IPS DF 6.9 (cell line): ENCODE measurements at regions not wholly inside any gene's neighbourhood (a gene's known extent, or its start where the extent isn't known, plus 50 kb on each side); places are given as distances from the start of the nearest gene placed in this dataset.

Experiments used
- DNase-seq: peaks from one replicate; pipeline ENCODE4 v3.0.0-alpha.2; 2013; ENCODE audit warnings: low read depth, low spot score
- H3K27ac ChIP-seq: one replicate; pipeline ENCODE4 v1.5.1; 2013; ENCODE audit warnings: low read length, control low read depth
- H3K27me3 ChIP-seq: 2 replicates; pipeline ENCODE4 v1.6.1; 2013; ENCODE audit warnings: mild to moderate bottlenecking, low read length; ENCODE audit not compliant: control insufficient read depth, insufficient read depth
- H3K36me3 ChIP-seq: 2 replicates; pipeline ENCODE4 v1.6.1; 2013; ENCODE audit warnings: low read length; ENCODE audit not compliant: control insufficient read depth, insufficient read depth
- H3K4me1 ChIP-seq: 2 replicates; pipeline ENCODE4 v1.6.1; 2013; ENCODE audit warnings: low read length; ENCODE audit not compliant: control insufficient read depth, insufficient read depth
- H3K4me3 ChIP-seq: 2 replicates; pipeline ENCODE4 v1.5.1; 2013; ENCODE audit warnings: mild to moderate bottlenecking, low read length
- H3K9me3 ChIP-seq: 2 replicates; pipeline ENCODE4 v1.6.1; 2013; ENCODE audit warnings: low read length, inconsistent platforms; ENCODE audit not compliant: control insufficient read depth, insufficient read depth
- WGBS: extraction: QIAGEN DNeasy Blood & Tissue Kit; methylation state at CpG from one replicate; pipeline ENCODE4 v1.1.7; 2013; ENCODE audit warnings: mixed read lengths, missing lambda C conversion rate; ENCODE audit not compliant: insufficient read length, insufficient coverage; 5-methylcytosine and 5-hydroxymethylcytosine counted together

DNA sequence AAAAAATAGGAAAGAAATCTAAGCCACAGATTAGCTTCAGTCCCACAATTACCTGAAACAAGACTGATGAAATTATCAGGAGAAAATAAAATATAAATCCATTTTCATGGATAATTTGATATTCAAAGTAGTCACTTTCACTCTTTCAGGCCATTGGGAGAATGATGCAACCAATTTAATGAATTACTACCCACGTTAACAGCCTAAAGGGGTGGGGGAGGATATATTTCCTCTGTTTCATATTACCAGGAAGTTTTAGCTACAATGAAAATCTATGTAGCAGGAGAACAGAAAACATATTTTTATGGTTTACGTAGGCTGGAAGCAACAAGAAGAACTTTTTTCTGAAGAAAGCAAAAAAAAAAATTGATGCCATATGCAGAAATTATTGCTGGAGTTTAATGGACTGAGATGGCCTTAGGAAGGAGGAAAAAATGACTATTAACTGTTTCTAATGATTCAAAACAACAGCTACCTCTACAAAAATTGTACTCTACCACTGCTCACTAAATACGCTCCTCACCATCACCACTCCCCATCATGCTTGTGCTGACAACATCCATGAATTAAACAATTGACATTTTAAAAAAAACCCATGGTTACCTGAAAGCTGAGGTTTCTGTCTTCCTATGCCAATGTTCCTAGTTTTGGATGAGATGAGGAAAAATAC is 100.9 kb downstream of the CXXC4 start:
- H3K27me3 ChIP-seq: no peaks in the 10 kb centered on the region
- no peak overlapping the region for H3K27ac ChIP-seq
- H3K36me3 ChIP-seq: no peaks in the 10 kb centered on the region
- no CpG with 5 or more reads among the region's 3 CpGs for WGBS
- no peak overlapping the region for H3K4me3 ChIP-seq
- H3K4me1 ChIP-seq: no peaks in the 10 kb centered on the region
- H3K9me3 ChIP-seq: no peaks in the 10 kb centered on the region
- DNase-seq: no peak

- WGBS: no CpG with 5 or more reads among the region's 1 CpG
- Histone ChIP-seq H3K27ac (no peak overlapping the region), H3K4me1 (no peaks in the 10 kb centered on the region), H3K9me3 (no peaks in the 10 kb centered on the region), H3K27me3 (no peaks in the 10 kb centered on the region), H3K4me3 (no peak overlapping the region), H3K36me3 (no peaks in the 10 kb centered on the region)
- no peak for DNase-seq
Measured at GRCh38 chr4:104385713-104386112, 109.0 kb downstream of the CXXC4 start.

- H3K27ac ChIP-seq: no peak overlapping the region
- WGBS: no CpG with 5 or more reads among the region's 5 CpGs
- H3K27me3 ChIP-seq: no peaks in the 10 kb centered on the region
- no peaks in the 10 kb centered on the region for H3K36me3 ChIP-seq
- H3K4me3 ChIP-seq: no peak overlapping the region
- no peak for DNase-seq
- no peaks in the 10 kb centered on the region for H3K9me3 ChIP-seq
- H3K4me1 ChIP-seq: no peaks in the 10 kb centered on the region
Measured at GRCh38 chr4:104382961-104383360, 111.7 kb downstream of the CXXC4 start.

- Histone ChIP-seq H3K4me1 (no peaks in the 10 kb centered on the region), H3K27me3 (no peaks in the 10 kb centered on the region), H3K4me3 (no peak overlapping the region), H3K36me3 (no peaks in the 10 kb centered on the region), H3K27ac (no peak overlapping the region), H3K9me3 (no peaks in the 10 kb centered on the region)
- no peak for DNase-seq
- no CpG with 5 or more reads among the region's 1 CpG for WGBS
Measured at GRCh38 chr4:104381729-104382128, 113.0 kb downstream of the CXXC4 start.

GRCh38 chr4:104365618-104366017 is 129.1 kb downstream of the CXXC4 start:
- no peaks in the 10 kb centered on the region for H3K4me1 ChIP-seq
- H3K27ac ChIP-seq: no peak overlapping the region
- no CpG with 5 or more reads among the region's 2 CpGs for WGBS
- H3K4me3 ChIP-seq: no peak overlapping the region
- DNase-seq: no peak
- no peaks in the 10 kb centered on the region for H3K36me3 ChIP-seq
- H3K27me3 ChIP-seq: no peaks in the 10 kb centered on the region
- H3K9me3 ChIP-seq: 0 out of 2 replicates have a peak, but pooled peaks cover 1% of the 10 kb centered on the region

- H3K4me1 ChIP-seq: no peaks in the 10 kb centered on the region
- no CpG with 5 or more reads among the region's 3 CpGs for WGBS
- no peak for DNase-seq
- H3K36me3 ChIP-seq: no peaks in the 10 kb centered on the region
- no peak overlapping the region for H3K4me3 ChIP-seq
- H3K27me3 ChIP-seq: no peaks in the 10 kb centered on the region
- no peaks in the 10 kb centered on the region for H3K9me3 ChIP-seq
- H3K27ac ChIP-seq: no peak overlapping the region
Measured at GRCh38 chr4:104353481-104353880, 141.2 kb downstream of the CXXC4 start.

GRCh38 chr4:104352211-104352610 is 142.5 kb downstream of the CXXC4 start:
- DNase-seq: peak; percentile 13
- no peaks in the 10 kb centered on the region for H3K36me3 ChIP-seq
- no peaks in the 10 kb centered on the region for H3K4me1 ChIP-seq
- no peak overlapping the region for H3K27ac ChIP-seq
- no CpG with 5 or more reads among the region's 2 CpGs for WGBS
- no peak overlapping the region for H3K4me3 ChIP-seq
- H3K27me3 ChIP-seq: no peaks in the 10 kb centered on the region
- H3K9me3 ChIP-seq: no peaks in the 10 kb centered on the region

- no CpG with 5 or more reads among the region's 3 CpGs for WGBS
- H3K36me3 ChIP-seq: no peaks in the 10 kb centered on the region
Measured at GRCh38 chr4:104351706-104352105, 143.0 kb downstream of the CXXC4 start.

GRCh38 chr4:104345598-104346242 is 149.0 kb downstream of the CXXC4 start:
- Histone ChIP-seq H3K4me1 (no peaks in the 10 kb centered on the region), H3K4me3 (no peak overlapping the region), H3K9me3 (no peaks in the 10 kb centered on the region), H3K36me3 (no peaks in the 10 kb centered on the region), H3K27ac (no peak overlapping the region), H3K27me3 (no peaks in the 10 kb centered on the region)
- no CpG with 5 or more reads among the region's 4 CpGs for WGBS
- DNase-seq: no peak

More at GRCh38 chr4:104351706-104352105, 143.0 kb downstream of the CXXC4 start:
- no peak for DNase-seq
- H3K27me3 ChIP-seq: no peaks in the 10 kb centered on the region
- no peak overlapping the region for H3K27ac ChIP-seq
- H3K4me1 ChIP-seq: no peaks in the 10 kb centered on the region
- H3K9me3 ChIP-seq: no peaks in the 10 kb centered on the region
- no peak overlapping the region for H3K4me3 ChIP-seq

- Histone ChIP-seq H3K36me3 (no peaks in the 10 kb centered on the region), H3K9me3 (no peaks in the 10 kb centered on the region), H3K27ac (no peak overlapping the region), H3K4me3 (no peak overlapping the region), H3K27me3 (no peaks in the 10 kb centered on the region), H3K4me1 (no peaks in the 10 kb centered on the region)
- WGBS: no CpG with 5 or more reads among the region's 11 CpGs
- no peak for DNase-seq
Measured at GRCh38 chr4:104344342-104344980, 150.2 kb downstream of the CXXC4 start.
